ENCODE measurements at regions not wholly inside any gene's neighbourhood (a gene's known extent, or its start where the extent isn't known, plus 50 kb on each side); places are given as distances from the start of the nearest gene placed in this dataset.

- TF ChIP-seq SIN3A (IDR thresholded peaks at IDR 0.05; ENCODE audit: borderline replicate concordance, insufficient read depth, low read depth, low read length) (no peak), CTCF (IDR thresholded peaks at IDR 0.05) (no peak)
- TF ChIP-seq, protein P1, sequence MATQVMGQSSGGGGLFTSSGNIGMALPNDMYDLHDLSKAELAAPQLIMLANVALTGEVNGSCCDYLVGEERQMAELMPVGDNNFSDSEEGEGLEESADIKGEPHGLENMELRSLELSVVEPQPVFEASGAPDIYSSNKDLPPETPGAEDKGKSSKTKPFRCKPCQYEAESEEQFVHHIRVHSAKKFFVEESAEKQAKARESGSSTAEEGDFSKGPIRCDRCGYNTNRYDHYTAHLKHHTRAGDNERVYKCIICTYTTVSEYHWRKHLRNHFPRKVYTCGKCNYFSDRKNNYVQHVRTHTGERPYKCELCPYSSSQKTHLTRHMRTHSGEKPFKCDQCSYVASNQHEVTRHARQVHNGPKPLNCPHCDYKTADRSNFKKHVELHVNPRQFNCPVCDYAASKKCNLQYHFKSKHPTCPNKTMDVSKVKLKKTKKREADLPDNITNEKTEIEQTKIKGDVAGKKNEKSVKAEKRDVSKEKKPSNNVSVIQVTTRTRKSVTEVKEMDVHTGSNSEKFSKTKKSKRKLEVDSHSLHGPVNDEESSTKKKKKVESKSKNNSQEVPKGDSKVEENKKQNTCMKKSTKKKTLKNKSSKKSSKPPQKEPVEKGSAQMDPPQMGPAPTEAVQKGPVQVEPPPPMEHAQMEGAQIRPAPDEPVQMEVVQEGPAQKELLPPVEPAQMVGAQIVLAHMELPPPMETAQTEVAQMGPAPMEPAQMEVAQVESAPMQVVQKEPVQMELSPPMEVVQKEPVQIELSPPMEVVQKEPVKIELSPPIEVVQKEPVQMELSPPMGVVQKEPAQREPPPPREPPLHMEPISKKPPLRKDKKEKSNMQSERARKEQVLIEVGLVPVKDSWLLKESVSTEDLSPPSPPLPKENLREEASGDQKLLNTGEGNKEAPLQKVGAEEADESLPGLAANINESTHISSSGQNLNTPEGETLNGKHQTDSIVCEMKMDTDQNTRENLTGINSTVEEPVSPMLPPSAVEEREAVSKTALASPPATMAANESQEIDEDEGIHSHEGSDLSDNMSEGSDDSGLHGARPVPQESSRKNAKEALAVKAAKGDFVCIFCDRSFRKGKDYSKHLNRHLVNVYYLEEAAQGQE (IDR thresholded peaks at IDR 0.05; ENCODE audit: insufficient read depth in 1 of 2, low read depth in 2 of 2, low read length in 1 of 2), result no peak
Observed at GRCh38 chr13:110056640-110057039, 250.3 kb downstream of the COL4A1 start.
